T-cell (primary cell): ENCODE measurements at regions not wholly inside any gene's neighbourhood (a gene's known extent, or its start where the extent isn't known, plus 50 kb on each side); places are given as distances from the start of the nearest gene placed in this dataset.
A peak's percentile ranks its signal among the peaks of the same experiment; 100 is the strongest.
"Not testable (repeated sequence)": the region's sequence is repeated elsewhere in the genome, so short reads cannot be mapped to it uniquely, and the experiment has no call there.

Experiments
- ATAC-seq, 4 experiments: fragments of 200-7000 bp in 3 of 4; fragments of 150-1000 bp in 1 of 4; cut with Tn5 transposase; replicated peaks in 1 of 4; 1 replicate in 3 of 4; 2 replicates in 1 of 4; pipeline ENCODE4 v1.10.0; 2021; ENCODE audit warnings: moderate library complexity in 3 of 4, mild to moderate bottlenecking in 2 of 4, moderate number of reproducible peaks in 1 of 4
- CTCF ChIA-PET, 2 donors: fragments of 300-600 bp; sonication (Branson Sonifier 250); formaldehyde crosslinking; loops; one replicate each; lab custom pipeline; 2022; ENCODE audit warnings: antibody characterized with exemption in 2 of 2; lab: Charles Lee
- POLR2A ChIA-PET, 2 donors: fragments of 300-600 bp; sonication (Branson Sonifier 250); formaldehyde crosslinking; loops; one replicate each; lab custom pipeline; 2022; ENCODE audit warnings: antibody characterized with exemption in 2 of 2; lab: Charles Lee
- DNase-seq, 35 experiments: peaks; one replicate each; pipeline versions ENCODE4 v3.0.0 to v3.0.0-alpha.2; 2013 to 2023
- H3K27ac ChIP-seq: one replicate; pipeline ENCODE4 v1.5.1; 2013; ENCODE audit warnings: low read length
- H3K27me3 ChIP-seq, 2 experiments: replicated peaks in 1 of 2; 1 replicate in 1 of 2; 2 replicates in 1 of 2; pipeline versions ENCODE4 v1.6.1 to v1.7.0; 2013; ENCODE audit warnings: low read length in 1 of 2, mixed read lengths in 1 of 2; ENCODE audit not compliant: control insufficient read depth in 2 of 2, insufficient read depth in 2 of 2; ENCODE audit errors: extremely low read depth in 1 of 2
- H3K36me3 ChIP-seq, 2 donors: 1 replicate in 1 of 2; 2 replicates in 1 of 2; pipeline versions ENCODE4 v1.6.1 to v1.7.0; 2013; ENCODE audit warnings: low read length in 1 of 2; ENCODE audit not compliant: control insufficient read depth in 2 of 2, insufficient read depth in 1 of 2; ENCODE audit errors: extremely low read depth in 1 of 2
- H3K4me1 ChIP-seq, 2 experiments: 1 replicate in 1 of 2; 2 replicates in 1 of 2; pipeline versions ENCODE4 v1.6.1 to v1.7.0; 2013; ENCODE audit warnings: low read length in 2 of 2, mixed read lengths in 1 of 2; ENCODE audit not compliant: insufficient read depth in 2 of 2, control insufficient read depth in 1 of 2; ENCODE audit errors: extremely low read depth in 1 of 2
- H3K4me3 ChIP-seq, 2 donors: 1 replicate in 1 of 2; 2 replicates in 1 of 2; pipeline versions ENCODE4 v1.5.1 to v1.7.0; 2013; ENCODE audit warnings: mild to moderate bottlenecking in 2 of 2, low read length in 1 of 2, moderate library complexity in 1 of 2; ENCODE audit not compliant: control insufficient read depth in 1 of 2; ENCODE audit errors: extremely low read depth in 1 of 2
- H3K9me3 ChIP-seq: 2 replicates; pipeline ENCODE4 v1.7.0; 2013
- H3K27ac Mint-ChIP-seq, 2 donors: one replicate each; pipeline ENCODE4 v1.8.0; 2020 to 2021; ENCODE audit warnings: mild to moderate bottlenecking in 2 of 2, mixed read lengths in 2 of 2
- H3K27me3 Mint-ChIP-seq, 2 donors: one replicate each; pipeline ENCODE4 v1.8.0; 2021 to 2022; ENCODE audit warnings: mixed read lengths in 2 of 2
- H3K36me3 Mint-ChIP-seq: one replicate; pipeline ENCODE4 v1.8.0; 2021; ENCODE audit warnings: mixed read lengths
- H3K4me1 Mint-ChIP-seq, 3 donors: one replicate each; pipeline ENCODE4 v1.8.0; 2020 to 2022; ENCODE audit warnings: mixed read lengths in 3 of 3, mild to moderate bottlenecking in 1 of 3
- H3K4me3 Mint-ChIP-seq, 3 donors: one replicate each; pipeline ENCODE4 v1.8.0; 2020 to 2022; ENCODE audit warnings: mild to moderate bottlenecking in 3 of 3, mixed read lengths in 3 of 3, moderate library complexity in 3 of 3
- H3K9me3 Mint-ChIP-seq, 3 donors: one replicate each; pipeline ENCODE4 v1.8.0; 2020 to 2022; ENCODE audit warnings: mixed read lengths in 3 of 3
- WGBS: methylation state at CpG from one replicate; pipeline ENCODE4 v1.1.5; 2013; ENCODE audit warnings: missing lambda C conversion rate; ENCODE audit not compliant: insufficient coverage; 5-methylcytosine and 5-hydroxymethylcytosine counted together

DNA sequence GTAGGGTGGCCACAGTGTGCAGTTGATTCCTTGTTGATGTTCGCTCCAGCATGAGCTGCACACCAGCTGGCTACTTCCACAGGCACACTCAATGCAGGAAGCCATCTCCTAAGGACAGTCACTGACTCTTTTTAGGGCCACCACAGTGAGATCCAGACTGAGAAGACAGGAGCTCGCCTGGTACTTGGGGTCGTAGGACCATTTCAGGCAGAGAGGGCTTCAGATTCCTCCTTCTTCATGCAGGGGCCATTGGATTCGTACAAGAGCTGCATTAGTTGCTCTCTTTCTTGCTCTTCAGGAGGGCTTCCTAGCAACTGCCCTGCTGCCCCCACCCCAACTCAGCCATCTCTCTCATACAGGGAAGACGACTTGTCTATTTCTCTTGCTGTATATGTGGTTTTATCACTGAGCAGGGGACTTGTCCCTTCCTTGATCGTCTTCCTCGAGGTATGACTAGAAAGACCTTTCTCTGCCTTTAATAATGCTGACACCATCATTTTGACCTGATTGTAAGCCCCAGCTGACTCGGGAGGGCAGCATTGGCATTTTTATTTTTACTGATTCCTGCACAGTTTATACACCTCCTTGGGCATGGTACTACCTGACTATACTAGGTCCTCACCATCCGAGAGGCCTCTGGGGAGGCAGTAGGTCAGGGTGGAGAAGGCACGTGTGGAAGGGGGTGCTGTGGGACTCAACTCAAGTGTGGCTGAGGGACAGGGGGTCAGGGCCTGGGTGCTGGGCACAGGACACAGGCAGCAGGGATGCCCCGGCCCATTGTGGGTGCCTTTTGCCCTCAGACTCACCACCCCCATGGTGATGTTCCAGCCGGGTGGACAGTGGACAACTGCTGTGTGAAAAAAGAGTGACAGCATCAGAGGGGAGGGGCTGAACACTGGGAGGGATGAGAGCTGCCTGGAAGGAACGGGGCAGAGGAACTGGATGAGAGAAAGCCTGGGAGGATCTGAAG, 136.7 kb upstream of the ZNF746 start:
- Histone ChIP-seq H3K27me3 (peaks cover 0 to 32% of the 10 kb centered on the region in 2 experiments), H3K4me1 (no peaks in the 10 kb centered on the region), H3K36me3 (no peaks in the 10 kb centered on the region), H3K27ac (no peak overlapping the region), H3K4me3 (no peak overlapping the region), H3K9me3 (no peaks in the 10 kb centered on the region)
- H3K36me3 Mint-ChIP-seq: no peaks in the 10 kb centered on the region
- no peak overlapping the region for H3K27ac Mint-ChIP-seq
- no peaks in the 10 kb centered on the region for H3K4me1 Mint-ChIP-seq
- H3K27me3 Mint-ChIP-seq: peaks cover 10 to 20% of the 10 kb centered on the region in 2 donors
- ATAC-seq (no peak), DNase-seq (no peak)
- no peak overlapping the region for H3K4me3 Mint-ChIP-seq
- ChIA-PET CTCF (interaction anchor here in 1 of 2 donors (0.6 kb wide), 1 partner anchor 507 kb away, joined by 3 read pairs; no protein-coding TSS in a partner anchor), POLR2A (no interaction called here)
- 83% methylated on average over 6 of the region's 13 CpGs for WGBS
- H3K9me3 Mint-ChIP-seq: no peaks in the 10 kb centered on the region

DNA sequence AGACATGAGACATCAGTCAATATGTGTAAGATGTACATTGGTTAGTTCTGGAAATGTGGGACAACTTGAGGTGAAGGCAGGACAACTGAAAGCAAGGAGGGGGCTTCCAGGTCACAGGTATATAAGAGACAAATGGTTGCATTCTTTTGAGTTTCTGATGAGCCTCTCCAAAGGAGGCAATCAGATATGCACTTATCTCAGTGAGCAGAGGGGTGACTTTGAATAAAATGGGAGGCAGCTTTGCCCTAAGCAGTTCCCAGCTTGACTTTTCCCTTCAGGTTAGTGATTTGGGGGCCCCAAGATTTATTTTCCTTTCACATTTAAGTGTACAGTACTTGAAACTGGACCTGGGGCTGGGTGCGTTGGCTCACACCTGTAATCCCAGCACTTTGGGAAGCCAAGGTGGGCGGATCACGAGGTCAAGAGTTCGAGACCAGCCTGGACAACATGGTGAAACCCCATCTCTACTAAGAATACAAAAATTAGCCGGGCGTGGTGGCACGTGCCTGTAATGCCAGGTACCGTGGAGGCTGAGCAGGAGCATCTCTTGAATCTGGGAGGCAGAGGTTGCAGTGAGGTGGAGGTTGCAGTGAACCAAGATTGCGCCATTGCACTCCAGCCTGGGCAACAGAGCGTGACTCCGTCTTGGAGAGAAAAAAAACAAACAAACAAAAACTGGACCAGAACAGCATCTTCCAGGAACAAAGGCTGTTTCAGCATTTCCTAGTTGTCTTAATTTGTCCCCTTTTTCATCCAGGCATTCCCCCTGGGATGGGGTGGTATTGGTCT, 130.9 kb upstream of the ZNF746 start:
- H3K27me3 ChIP-seq, H3K9me3 ChIP-seq, H3K4me3 Mint-ChIP-seq, CTCF ChIA-PET, H3K36me3 Mint-ChIP-seq, H3K27ac ChIP-seq, H3K9me3 Mint-ChIP-seq, H3K36me3 ChIP-seq, DNase-seq, H3K27me3 Mint-ChIP-seq, ATAC-seq, H3K4me3 ChIP-seq, POLR2A ChIA-PET, H3K27ac Mint-ChIP-seq: not testable (repeated sequence)
- H3K4me1 ChIP-seq: peaks cover 4 to 13% of the 10 kb centered on the region in 2 experiments
- peaks cover 10 to 12% (median 11%) of the 10 kb centered on the region in 3 donors for H3K4me1 Mint-ChIP-seq
- 100% methylated on average over 2 of the region's 11 CpGs for WGBS

DNA sequence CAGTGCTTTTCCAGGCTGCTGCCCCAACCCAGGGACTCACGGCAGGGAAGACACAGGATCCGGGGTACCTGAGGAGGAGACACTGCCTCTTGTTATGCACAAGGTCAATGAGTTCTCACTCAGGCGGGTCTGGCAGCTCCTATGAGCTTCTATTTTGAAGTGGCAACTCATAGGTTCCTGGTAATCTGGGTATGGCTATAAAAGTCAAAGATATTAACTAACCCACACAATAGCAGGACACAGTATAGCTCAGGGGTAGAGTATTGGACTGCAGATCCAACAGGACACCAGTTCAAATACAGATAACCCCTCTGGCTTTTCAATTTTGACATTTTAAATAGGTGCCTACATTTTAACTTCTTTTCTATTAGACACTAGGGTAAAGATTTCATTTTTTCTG, 130.3 kb upstream of the ZNF746 start:
- Histone ChIP-seq H3K36me3 (no peaks in the 10 kb centered on the region), H3K27ac (no peak overlapping the region), H3K4me3 (no peak overlapping the region), H3K27me3 (peaks cover 0 to 6% of the 10 kb centered on the region in 2 experiments), H3K4me1 (peaks cover 10 to 19% of the 10 kb centered on the region in 2 experiments), H3K9me3 (no peaks in the 10 kb centered on the region)
- peaks cover 17 to 19% (median 17%) of the 10 kb centered on the region in 3 donors for H3K4me1 Mint-ChIP-seq
- H3K9me3 Mint-ChIP-seq: no peaks in the 10 kb centered on the region
- H3K27ac Mint-ChIP-seq: no peak overlapping the region
- H3K4me3 Mint-ChIP-seq: no peak overlapping the region
- 82% methylated on average over 2 of the region's 3 CpGs for WGBS
- no peaks in the 10 kb centered on the region for H3K36me3 Mint-ChIP-seq
- DNase-seq (no peak), ATAC-seq (no peak)
- POLR2A ChIA-PET: no interaction called here
- CTCF ChIA-PET: no interaction called here
- peaks cover 4 to 7% of the 10 kb centered on the region in 2 donors for H3K27me3 Mint-ChIP-seq

DNA sequence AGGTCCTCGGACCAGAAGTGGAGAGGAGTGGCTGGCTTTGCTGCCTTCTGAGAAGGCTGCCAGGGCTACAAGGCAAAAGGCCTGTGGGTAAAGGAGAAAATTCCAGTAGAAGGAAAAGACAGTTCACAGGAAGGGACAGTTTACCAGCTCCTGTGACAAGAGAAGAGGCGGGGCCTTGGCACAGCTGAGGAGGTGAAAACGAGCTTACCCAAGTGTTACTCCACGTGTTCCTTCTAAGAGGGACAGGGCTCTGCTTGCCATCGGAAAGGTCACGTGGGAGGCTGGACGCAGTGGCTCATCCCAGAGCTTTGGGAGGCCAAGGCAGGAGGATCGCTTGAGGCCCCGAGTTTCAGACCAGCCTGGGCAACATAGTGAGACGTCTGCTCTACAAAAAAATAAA, 129.4 kb upstream of the ZNF746 start:
- DNase-seq (no peak), ATAC-seq (no peak)
- CTCF ChIA-PET: no interaction called here
- no peaks in the 10 kb centered on the region for H3K36me3 Mint-ChIP-seq
- no peak overlapping the region for H3K27ac ChIP-seq
- H3K4me3 Mint-ChIP-seq: no peak overlapping the region
- peaks cover 17 to 28% of the 10 kb centered on the region in 2 experiments for H3K4me1 ChIP-seq
- peaks cover 4 to 7% of the 10 kb centered on the region in 2 donors for H3K27me3 Mint-ChIP-seq
- H3K4me1 Mint-ChIP-seq: peaks cover 26 to 28% (median 27%) of the 10 kb centered on the region in 3 donors
- no peak overlapping the region for H3K4me3 ChIP-seq
- 89% methylated on average over 7 of the region's 10 CpGs for WGBS
- H3K9me3 ChIP-seq: no peaks in the 10 kb centered on the region
- POLR2A ChIA-PET: no interaction called here
- no peak overlapping the region for H3K27ac Mint-ChIP-seq
- H3K27me3 ChIP-seq: peaks cover 0 to 6% of the 10 kb centered on the region in 2 experiments
- H3K36me3 ChIP-seq: peaks cover 0 to 5% of the 10 kb centered on the region in 2 donors
- H3K9me3 Mint-ChIP-seq: no peaks in the 10 kb centered on the region

DNA sequence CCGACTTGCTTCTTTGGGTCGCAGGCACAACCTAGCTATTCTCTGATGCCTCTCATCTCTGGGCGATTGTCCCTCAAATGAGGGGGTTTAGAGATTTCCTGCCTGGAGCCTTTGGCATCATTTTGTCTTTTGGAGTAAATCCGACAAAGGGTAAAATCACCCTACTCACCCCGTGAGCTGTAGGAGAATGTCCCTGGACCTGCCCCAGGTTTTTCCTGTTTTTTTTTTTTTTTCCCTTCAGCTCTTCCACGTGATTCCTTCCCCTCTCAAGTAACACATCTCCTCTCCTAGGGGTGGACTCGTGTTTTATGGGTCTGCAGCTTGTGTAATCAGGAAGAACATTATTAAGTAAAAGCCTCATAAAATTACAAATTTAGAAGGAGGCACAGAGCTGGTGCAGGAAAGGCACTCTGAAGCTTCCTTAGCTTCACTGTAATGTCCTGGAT, 128.4 kb upstream of the ZNF746 start:
- no peak for ATAC-seq
- no peak overlapping the region for H3K27ac Mint-ChIP-seq
- DNase-seq: no peak
- peaks cover 35 to 37% (median 36%) of the 10 kb centered on the region in 3 donors for H3K4me1 Mint-ChIP-seq
- peaks cover 0 to 6% of the 10 kb centered on the region in 2 experiments for H3K27me3 ChIP-seq
- WGBS: 100% methylated on average over 1 of the region's 7 CpGs
- no peak overlapping the region for H3K4me3 ChIP-seq
- peak overlapping the region; percentile 36 to 94 (median 91) for H3K4me3 Mint-ChIP-seq
- H3K9me3 ChIP-seq: no peaks in the 10 kb centered on the region
- H3K9me3 Mint-ChIP-seq: no peaks in the 10 kb centered on the region
- peaks cover 1 to 5% of the 10 kb centered on the region in 2 donors for H3K36me3 ChIP-seq
- ChIA-PET POLR2A (interaction anchor here in 1 of 2 donors (0.6 kb wide), 1 partner anchor 45 kb away, joined by 5 read pairs; no protein-coding TSS in a partner anchor), CTCF (interaction anchor here (0.6 to 1.3 kb wide), 6 partner anchors 12 to 574 kb away, joined by 3 to 6 read pairs (median 4); no protein-coding TSS in a partner anchor)
- peaks cover 4% of the 10 kb centered on the region for H3K36me3 Mint-ChIP-seq
- peaks cover 17 to 38% of the 10 kb centered on the region in 2 experiments for H3K4me1 ChIP-seq
- H3K27ac ChIP-seq: no peak overlapping the region
- peaks cover 4 to 7% of the 10 kb centered on the region in 2 donors for H3K27me3 Mint-ChIP-seq
